ENCODE measurements at regions not wholly inside any gene's neighbourhood (a gene's known extent, or its start where the extent isn't known, plus 50 kb on each side); places are given as distances from the start of the nearest gene placed in this dataset.
"Not testable (repeated sequence)": the region's sequence is repeated elsewhere in the genome, so short reads cannot be mapped to it uniquely, and the experiment has no call there.

DNA sequence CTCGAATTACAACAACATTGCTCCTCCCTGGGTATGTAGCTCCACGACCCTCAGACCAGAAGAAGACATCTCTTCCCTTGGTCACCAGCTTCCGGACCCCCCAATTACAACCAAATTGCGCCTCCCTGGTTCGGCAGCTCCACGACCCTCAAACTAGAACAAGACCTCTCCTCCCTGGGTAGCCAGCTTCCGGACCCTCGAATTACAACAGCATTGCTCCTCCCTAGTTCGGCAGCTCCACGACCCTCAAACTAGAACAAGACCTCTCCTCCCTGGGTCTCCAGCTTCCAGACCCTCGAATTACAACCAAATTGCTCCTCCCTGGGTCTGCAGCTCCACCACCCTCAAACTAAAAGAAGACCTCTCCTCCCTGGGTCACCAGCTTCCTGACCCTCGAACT is 322.7 kb downstream of the PREX1 start:
- intact Hi-C loops (cut with micrococcal nuclease; ENCODE audit: unreplicated experiment); FAIRE-seq; H3K9me3 ChIP-seq (ENCODE audit: low read length); H3K4me1 ChIP-seq (ENCODE audit: insufficient read depth, low read length); BruUV-seq (replicated peaks); H3K4me2 ChIP-seq (ENCODE audit: low read depth, low read length); H3K27ac ChIP-seq (ENCODE audit: extremely low read length, insufficient read depth, low read length); H3K4me3 ChIP-seq (replicated peaks in 1 of 3; ENCODE audit: insufficient read depth in 1 of 3, low read depth in 2 of 3, low read length in 3 of 3); H3K79me2 ChIP-seq (ENCODE audit: insufficient read depth, low read length); H4K20me1 ChIP-seq (ENCODE audit: insufficient read depth, low read length); H2AFZ ChIP-seq (ENCODE audit: low read length); H3K36me3 ChIP-seq (replicated peaks in 1 of 2; ENCODE audit: control insufficient read depth in 1 of 2, insufficient read depth in 2 of 2, low read length in 2 of 2); in situ Hi-C loops (cut with HindIII; ENCODE audit: extremely low pct_ligation_motif_present, low pct_unique_long_range_greater_than_20kb); ATAC-seq; POLR2A ChIA-PET; DNase-seq (ENCODE audit: low spot score); CTCF ChIA-PET (ENCODE audit: low intra/inter-chr PET ratio, low total read pairs); H3K9ac ChIP-seq (ENCODE audit: insufficient read depth, low read depth, low read length): not testable (repeated sequence)
- WGBS (ENCODE audit: low lambda C conversion rate), result 8% methylated on average over 12 of the region's 12 CpGs
- H3K27me3 ChIP-seq (ENCODE audit: control insufficient read depth in 1 of 2, insufficient read depth in 2 of 2, low read length in 2 of 2), result peaks cover 21 to 44% of the 10 kb centered on the region in 2 experiments

DNA sequence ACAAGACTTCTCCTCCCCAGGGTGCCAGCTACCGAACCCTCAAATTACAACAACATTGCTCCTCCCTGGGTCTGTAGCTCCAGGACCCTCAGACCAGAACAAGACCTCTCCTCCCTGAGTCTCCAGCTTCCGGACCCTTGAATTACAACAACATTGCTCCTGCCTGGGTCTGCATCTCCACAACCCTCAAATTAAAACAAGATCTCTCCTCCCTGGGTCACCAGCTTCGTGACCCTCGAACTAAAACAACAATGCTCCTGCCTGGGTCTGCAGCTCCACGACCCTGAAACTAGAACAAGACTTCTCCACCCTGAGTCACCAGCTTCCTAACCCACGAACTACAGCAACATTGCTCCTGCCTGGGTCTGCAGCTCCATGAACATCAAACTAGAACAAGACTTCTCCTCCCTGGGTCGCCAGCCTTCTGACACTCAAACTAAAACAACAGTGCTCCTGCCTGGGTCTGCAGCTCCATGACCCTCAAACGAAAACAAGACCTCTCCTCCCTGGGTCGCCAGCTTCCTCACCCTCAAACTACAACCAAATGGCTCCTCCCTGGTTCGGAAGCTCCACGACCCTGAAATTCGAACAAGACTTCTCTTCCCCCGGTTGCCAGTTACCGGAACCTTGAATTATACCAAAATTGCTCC is 324.5 kb downstream of the PREX1 start:
- peaks cover 21 to 47% of the 10 kb centered on the region in 2 experiments for H3K27me3 ChIP-seq (ENCODE audit: control insufficient read depth in 1 of 2, insufficient read depth in 2 of 2, low read length in 2 of 2)

More for the DNA sequence above, 324.5 kb downstream of the PREX1 start:
- H3K4me2 ChIP-seq (ENCODE audit: low read depth, low read length), result no peak overlapping the region
- FAIRE-seq, result no peak
- TF ChIP-seq, protein P1, sequence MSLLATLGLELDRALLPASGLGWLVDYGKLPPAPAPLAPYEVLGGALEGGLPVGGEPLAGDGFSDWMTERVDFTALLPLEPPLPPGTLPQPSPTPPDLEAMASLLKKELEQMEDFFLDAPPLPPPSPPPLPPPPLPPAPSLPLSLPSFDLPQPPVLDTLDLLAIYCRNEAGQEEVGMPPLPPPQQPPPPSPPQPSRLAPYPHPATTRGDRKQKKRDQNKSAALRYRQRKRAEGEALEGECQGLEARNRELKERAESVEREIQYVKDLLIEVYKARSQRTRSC (CRISPR knock-in tag; IDR thresholded peaks at IDR 0.05; ENCODE audit: low read depth), result no peak
- TF ChIP-seq MAFK (conservative IDR thresholded peaks at IDR 0.05 in 1 of 2, IDR thresholded peaks at IDR 0.05 in 1 of 2; ENCODE audit: low read length in 2 of 2) (no peak), KAT8 (CRISPR knock-in tag; IDR thresholded peaks at IDR 0.05) (no peak)
- TF ChIP-seq, protein P2, sequence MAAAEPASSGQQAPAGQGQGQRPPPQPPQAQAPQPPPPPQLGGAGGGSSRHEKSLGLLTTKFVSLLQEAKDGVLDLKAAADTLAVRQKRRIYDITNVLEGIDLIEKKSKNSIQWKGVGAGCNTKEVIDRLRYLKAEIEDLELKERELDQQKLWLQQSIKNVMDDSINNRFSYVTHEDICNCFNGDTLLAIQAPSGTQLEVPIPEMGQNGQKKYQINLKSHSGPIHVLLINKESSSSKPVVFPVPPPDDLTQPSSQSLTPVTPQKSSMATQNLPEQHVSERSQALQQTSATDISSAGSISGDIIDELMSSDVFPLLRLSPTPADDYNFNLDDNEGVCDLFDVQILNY (CRISPR knock-in tag; conservative IDR thresholded peaks at IDR 0.05), result no peak
- no peak for ATAC-seq
- no peaks in the 10 kb centered on the region for H3K9me3 ChIP-seq (ENCODE audit: low read length)
- H4K20me1 ChIP-seq (ENCODE audit: insufficient read depth, low read length), result no peaks in the 10 kb centered on the region; the same call in 1 of the 2 replicates
- intact Hi-C loops (cut with micrococcal nuclease; ENCODE audit: unreplicated experiment), result no loop called here
- H3K36me3 ChIP-seq (replicated peaks in 1 of 2; ENCODE audit: control insufficient read depth in 1 of 2, insufficient read depth in 2 of 2, low read length in 2 of 2), result no peaks in the 10 kb centered on the region
- H3K9ac ChIP-seq (ENCODE audit: insufficient read depth, low read depth, low read length), result no peak overlapping the region
- no TSS peak for BruUV-seq (replicated peaks)
- DNase-seq (ENCODE audit: low spot score), result no peak
- no peak overlapping the region for H3K4me3 ChIP-seq (replicated peaks in 1 of 3; ENCODE audit: insufficient read depth in 1 of 3, low read depth in 2 of 3, low read length in 3 of 3)
- in situ Hi-C loops (cut with HindIII; ENCODE audit: extremely low pct_ligation_motif_present, low pct_unique_long_range_greater_than_20kb), result no loop called here
- H3K27ac ChIP-seq (ENCODE audit: extremely low read length, insufficient read depth, low read length), result no peak overlapping the region
- CTCF ChIA-PET (ENCODE audit: low intra/inter-chr PET ratio, low total read pairs), result no interaction called here
- POLR2A ChIA-PET, result no interaction called here
- H2AFZ ChIP-seq (ENCODE audit: low read length), result no peak overlapping the region
- no peaks in the 10 kb centered on the region for H3K79me2 ChIP-seq (ENCODE audit: insufficient read depth, low read length)
- no peaks in the 10 kb centered on the region for H3K4me1 ChIP-seq (ENCODE audit: insufficient read depth, low read length)
- 15% methylated on average over 14 of the region's 14 CpGs for WGBS (ENCODE audit: low lambda C conversion rate)
